NT2/D1 (cell line): ENCODE measurements at regions not wholly inside any gene's neighbourhood (a gene's known extent, or its start where the extent isn't known, plus 50 kb on each side); places are given as distances from the start of the nearest gene placed in this dataset.

Experiments used
- DNase-seq: peaks from one replicate; pipeline ENCODE4 v3.0.0-alpha.2; 2011; ENCODE audit warnings: low read depth, low spot score
- H3K27me3 ChIP-seq: 2 replicates; pipeline ENCODE4 v1.6.0; 2011; ENCODE audit warnings: mild to moderate bottlenecking; ENCODE audit not compliant: insufficient read length, insufficient read depth
- H3K36me3 ChIP-seq: 2 replicates; pipeline ENCODE4 v1.6.1; 2011; ENCODE audit warnings: mild to moderate bottlenecking, low read length, mixed read lengths; ENCODE audit not compliant: insufficient read depth, insufficient read length
- H3K4me1 ChIP-seq: 2 replicates; pipeline ENCODE4 v1.5.1; 2011; ENCODE audit not compliant: insufficient read depth, insufficient read length
- H3K4me3 ChIP-seq: 2 replicates; pipeline ENCODE4 v1.5.1; 2011; ENCODE audit warnings: low read depth; ENCODE audit not compliant: insufficient read length
- H3K9ac ChIP-seq: 2 replicates; pipeline ENCODE4 v1.6.0; 2011; ENCODE audit warnings: low read depth; ENCODE audit not compliant: insufficient read length
- H3K9me3 ChIP-seq: 2 replicates; pipeline ENCODE4 v1.5.1; 2011; ENCODE audit warnings: mild to moderate bottlenecking, low read length; ENCODE audit not compliant: insufficient read depth
- SUZ12 ChIP-seq: IDR thresholded peaks from 2 replicates; pipeline ENCODE4 v1.6.1; 2011; ENCODE audit not compliant: insufficient read length, insufficient read depth; ENCODE audit errors: extremely low read depth
- YY1 ChIP-seq: IDR thresholded peaks from 2 replicates; pipeline ENCODE4 v1.6.1; 2011; ENCODE audit not compliant: insufficient read length, insufficient read depth
- ZNF274 ChIP-seq: IDR thresholded peaks from 2 replicates; pipeline ENCODE4 v1.6.1; 2011; ENCODE audit warnings: mild to moderate bottlenecking, low read depth, low read length

DNA sequence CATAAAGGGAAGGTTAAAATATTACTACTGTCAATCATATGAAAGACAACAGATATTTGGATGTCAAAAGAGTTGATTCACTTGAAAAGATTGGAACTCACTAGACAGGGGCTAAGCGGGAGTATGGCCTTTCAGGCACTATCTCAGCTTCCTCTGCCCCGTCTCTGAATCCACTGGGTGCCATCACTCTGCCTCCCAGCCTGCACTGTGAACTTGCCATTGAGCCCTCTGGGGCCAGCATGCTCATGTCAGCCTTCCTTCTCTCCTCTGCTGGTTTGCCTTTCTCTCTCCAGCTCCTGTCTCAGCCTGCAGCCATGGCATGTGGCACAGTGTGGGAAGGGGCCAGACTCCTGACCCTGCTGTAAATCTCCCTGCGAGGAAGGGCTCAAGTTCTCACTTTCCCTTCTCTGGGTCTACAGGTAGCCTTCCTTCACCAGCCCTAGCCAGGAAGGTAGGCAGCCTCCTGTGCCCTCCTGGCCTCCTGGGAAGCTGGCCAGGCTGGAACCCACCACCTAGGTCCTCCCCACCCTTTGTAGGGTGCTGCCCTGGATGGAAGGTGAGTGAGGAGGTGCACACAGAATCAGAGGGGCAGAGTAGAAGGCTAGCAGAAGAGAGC, 54.0 kb upstream of the SLCO2A1 start:
- H3K9ac ChIP-seq = no peak overlapping the region
- no peak overlapping the region for H3K4me3 ChIP-seq
- TF ChIP-seq SUZ12 = no peak
- no peak for TF ChIP-seq YY1
- no peak for TF ChIP-seq ZNF274
- H3K27me3 ChIP-seq = no peaks in the 10 kb centered on the region
- peaks cover 30% of the 10 kb centered on the region for H3K9me3 ChIP-seq
- no peak for DNase-seq
- H3K4me1 ChIP-seq = no peaks in the 10 kb centered on the region
- H3K36me3 ChIP-seq = no peaks in the 10 kb centered on the region

DNA sequence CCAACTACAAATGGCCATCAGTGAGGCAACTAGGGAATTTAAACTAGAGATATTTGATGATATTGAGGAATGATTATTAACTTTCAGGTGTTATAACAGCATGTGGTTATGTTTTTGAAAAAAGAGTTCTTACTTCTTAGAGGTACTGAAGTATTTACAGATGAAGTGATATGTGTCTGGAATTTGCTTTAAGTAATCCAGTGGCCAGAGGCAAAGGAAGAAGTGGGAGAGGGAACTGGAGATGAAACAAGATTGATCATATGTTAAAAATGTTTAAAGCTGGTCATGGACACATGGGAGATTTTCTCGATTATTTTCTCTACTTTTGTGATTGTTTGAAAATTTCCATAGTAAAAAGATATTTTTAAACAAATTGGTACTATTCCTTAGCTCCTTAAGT, 53.3 kb upstream of the SLCO2A1 start:
- peaks cover 25% of the 10 kb centered on the region for H3K9me3 ChIP-seq
- no peak for TF ChIP-seq ZNF274
- H3K9ac ChIP-seq = no peak overlapping the region
- DNase-seq = no peak
- no peak overlapping the region for H3K4me3 ChIP-seq
- no peaks in the 10 kb centered on the region for H3K27me3 ChIP-seq
- no peaks in the 10 kb centered on the region for H3K4me1 ChIP-seq
- H3K36me3 ChIP-seq = no peaks in the 10 kb centered on the region

DNA sequence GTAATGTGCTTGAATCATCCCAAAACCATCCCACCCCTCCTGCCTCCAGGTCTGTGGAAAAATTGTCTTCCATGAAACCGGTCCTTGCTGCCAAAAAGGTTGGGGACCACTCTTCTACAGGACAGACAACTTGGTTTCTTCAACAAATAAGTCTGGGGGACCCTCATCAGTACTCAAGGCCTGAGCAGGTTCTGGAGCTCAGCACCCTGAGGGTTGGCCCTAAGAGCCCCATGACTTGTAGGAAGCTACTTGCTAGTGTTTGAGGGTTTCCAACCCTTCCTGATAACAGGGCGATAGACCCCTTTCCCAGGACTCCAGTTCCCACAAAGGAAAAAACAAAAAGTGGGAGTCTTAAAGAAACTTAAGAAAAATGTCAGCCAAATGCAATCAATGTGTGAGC, 52.9 kb upstream of the SLCO2A1 start:
- TF ChIP-seq SUZ12 = no peak
- TF ChIP-seq ZNF274 = no peak
- no peak for TF ChIP-seq YY1
- Histone ChIP-seq H3K9me3 (peaks cover 25% of the 10 kb centered on the region), H3K36me3 (no peaks in the 10 kb centered on the region), H3K27me3 (no peaks in the 10 kb centered on the region), H3K9ac (no peak overlapping the region), H3K4me3 (no peak overlapping the region), H3K4me1 (no peaks in the 10 kb centered on the region)
- no peak for DNase-seq

DNA sequence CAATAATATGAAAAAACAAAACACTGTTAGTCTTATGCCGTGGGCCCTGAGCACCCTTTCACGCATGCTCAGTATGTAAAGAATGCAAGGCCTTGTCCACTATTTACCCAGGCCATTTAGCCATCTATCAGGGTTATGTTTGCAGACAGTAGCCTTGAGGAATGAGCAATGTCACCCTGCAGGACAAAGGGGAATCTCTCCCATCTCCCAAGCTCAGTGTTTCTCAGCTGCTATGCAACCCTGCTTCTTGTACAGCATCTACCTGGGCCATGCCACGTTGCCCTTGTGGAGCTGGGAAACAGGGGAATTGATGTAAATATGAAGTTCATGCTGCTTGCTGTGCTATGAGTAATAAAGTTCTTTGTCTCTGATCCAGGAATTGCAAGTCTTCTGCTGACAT, 51.5 kb upstream of the SLCO2A1 start:
- H3K4me1 ChIP-seq = no peaks in the 10 kb centered on the region
- H3K9me3 ChIP-seq = peaks cover 25% of the 10 kb centered on the region
- H3K27me3 ChIP-seq = no peaks in the 10 kb centered on the region
- no peak overlapping the region for H3K9ac ChIP-seq
- no peak for TF ChIP-seq SUZ12
- no peak for TF ChIP-seq ZNF274
- TF ChIP-seq YY1 = no peak
- no peaks in the 10 kb centered on the region for H3K36me3 ChIP-seq
- H3K4me3 ChIP-seq = no peak overlapping the region
- no peak for DNase-seq

DNA sequence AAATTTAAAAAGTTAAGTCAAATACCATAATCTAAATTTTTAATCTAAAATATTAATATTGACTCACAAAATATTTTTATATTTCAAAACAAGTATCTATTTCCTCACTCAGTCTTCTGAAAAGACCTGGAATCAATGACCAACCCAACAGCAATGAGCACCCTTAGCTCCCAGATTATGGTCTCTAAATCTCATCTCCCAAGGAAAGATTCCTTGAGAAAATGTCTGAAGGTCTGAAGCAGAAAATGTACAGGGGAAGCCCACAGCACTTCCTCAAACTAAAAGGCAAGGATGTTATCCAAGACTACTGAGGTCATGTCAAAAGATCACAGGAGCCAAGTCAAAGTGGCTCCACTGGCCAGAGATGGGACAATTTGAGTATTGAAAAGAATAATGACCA, 51.0 kb upstream of the SLCO2A1 start:
- Histone ChIP-seq H3K9me3 (peaks cover 25% of the 10 kb centered on the region), H3K27me3 (no peaks in the 10 kb centered on the region), H3K36me3 (no peaks in the 10 kb centered on the region), H3K4me3 (no peak overlapping the region), H3K9ac (no peak overlapping the region), H3K4me1 (no peaks in the 10 kb centered on the region)
- TF ChIP-seq SUZ12 = no peak
- no peak for TF ChIP-seq YY1
- no peak for TF ChIP-seq ZNF274
- no peak for DNase-seq

DNA sequence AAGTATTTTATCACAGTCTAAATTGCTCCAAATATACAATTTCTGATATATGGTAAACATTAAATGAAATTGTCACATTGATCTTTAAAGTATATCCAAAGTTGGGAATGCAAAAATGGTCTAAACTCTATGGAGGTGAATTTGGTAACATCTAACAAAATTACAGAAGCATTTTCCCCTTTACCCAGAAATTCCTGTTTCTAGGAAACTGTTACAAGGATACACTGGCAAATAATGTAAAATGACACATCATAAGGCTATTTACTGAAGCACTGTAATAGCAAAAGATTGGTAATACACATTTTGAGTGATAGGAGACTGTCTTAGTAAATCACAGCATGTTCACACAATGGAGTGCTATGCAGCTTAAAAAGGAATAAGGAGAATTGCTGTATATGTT, 50.0 kb upstream of the SLCO2A1 start:
- no peak for DNase-seq
- H3K9me3 ChIP-seq = peaks cover 25% of the 10 kb centered on the region
- H3K4me3 ChIP-seq = no peak overlapping the region
- H3K4me1 ChIP-seq = no peaks in the 10 kb centered on the region
- H3K27me3 ChIP-seq = no peaks in the 10 kb centered on the region
- no peak overlapping the region for H3K9ac ChIP-seq
- no peaks in the 10 kb centered on the region for H3K36me3 ChIP-seq
- no peak for TF ChIP-seq ZNF274
- no peak for TF ChIP-seq SUZ12
- no peak for TF ChIP-seq YY1
